Body of pancreas (tissue), 4 donors: ENCODE measurements at regions not wholly inside any gene's neighbourhood (a gene's known extent, or its start where the extent isn't known, plus 50 kb on each side); places are given as distances from the start of the nearest gene placed in this dataset.

Experiments used
- POLR2A ChIP-seq, 3 donors: fragments of 450-650 bp; IDR thresholded peaks; one replicate each; pipeline ENCODE4 v1.6.1; 2016; ENCODE audit warnings: antibody characterized with exemption in 3 of 3, mild to moderate bottlenecking in 2 of 3
- TF ChIP-seq, protein P1 (sequence below), 7 experiments: fragments of 450-650 bp in 4 of 7; fragments of 200-600 bp in 3 of 7; sonication (generic) in 3 of 7; IDR thresholded peaks; one replicate each; pipeline ENCODE4 v1.5.1; 2016 to 2019; ENCODE audit warnings: antibody characterized with exemption in 7 of 7

DNA sequence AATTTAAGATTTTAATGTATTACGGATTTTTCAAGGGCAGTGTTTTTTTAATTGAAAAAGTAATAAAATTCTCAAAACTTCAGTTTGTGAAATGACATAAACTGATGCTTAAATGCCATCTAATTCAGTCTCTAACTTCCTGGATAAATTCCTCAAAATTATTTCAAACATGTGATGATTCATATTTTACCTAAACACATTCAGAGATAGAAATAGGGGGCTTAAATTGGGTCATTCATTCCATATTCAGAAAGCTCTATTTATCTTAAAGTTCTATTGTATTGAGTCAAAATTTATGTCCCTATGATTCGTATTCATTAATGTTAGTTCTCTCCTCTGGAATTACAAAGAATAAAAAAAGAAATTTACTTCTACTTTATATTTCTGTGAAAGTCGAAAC is 713.6 kb upstream of the CHRM3 start:
- TF ChIP-seq, protein P1, sequence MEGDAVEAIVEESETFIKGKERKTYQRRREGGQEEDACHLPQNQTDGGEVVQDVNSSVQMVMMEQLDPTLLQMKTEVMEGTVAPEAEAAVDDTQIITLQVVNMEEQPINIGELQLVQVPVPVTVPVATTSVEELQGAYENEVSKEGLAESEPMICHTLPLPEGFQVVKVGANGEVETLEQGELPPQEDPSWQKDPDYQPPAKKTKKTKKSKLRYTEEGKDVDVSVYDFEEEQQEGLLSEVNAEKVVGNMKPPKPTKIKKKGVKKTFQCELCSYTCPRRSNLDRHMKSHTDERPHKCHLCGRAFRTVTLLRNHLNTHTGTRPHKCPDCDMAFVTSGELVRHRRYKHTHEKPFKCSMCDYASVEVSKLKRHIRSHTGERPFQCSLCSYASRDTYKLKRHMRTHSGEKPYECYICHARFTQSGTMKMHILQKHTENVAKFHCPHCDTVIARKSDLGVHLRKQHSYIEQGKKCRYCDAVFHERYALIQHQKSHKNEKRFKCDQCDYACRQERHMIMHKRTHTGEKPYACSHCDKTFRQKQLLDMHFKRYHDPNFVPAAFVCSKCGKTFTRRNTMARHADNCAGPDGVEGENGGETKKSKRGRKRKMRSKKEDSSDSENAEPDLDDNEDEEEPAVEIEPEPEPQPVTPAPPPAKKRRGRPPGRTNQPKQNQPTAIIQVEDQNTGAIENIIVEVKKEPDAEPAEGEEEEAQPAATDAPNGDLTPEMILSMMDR (IDR thresholded peaks at IDR 0.05), result no peak
- TF ChIP-seq POLR2A (IDR thresholded peaks at IDR 0.05), result no peak
